ENCODE measurements at regions not wholly inside any gene's neighbourhood (a gene's known extent, or its start where the extent isn't known, plus 50 kb on each side); places are given as distances from the start of the nearest gene placed in this dataset.

GRCh38 chr16:64061621-64062020 is 1060.2 kb downstream of the CDH11 start:
- TF ChIP-seq CTCF (IDR thresholded peaks at IDR 0.05; ENCODE audit: low read depth, low read length), result no peak
- no peak for TF ChIP-seq POLR2A (IDR thresholded peaks at IDR 0.05; ENCODE audit: extremely low read depth, insufficient read length)
- no peak for TF ChIP-seq MAX (IDR thresholded peaks at IDR 0.05; ENCODE audit: low read depth, low read length)
